NCI-H774 (cell line): ENCODE measurements at regions not wholly inside any gene's neighbourhood (a gene's known extent, or its start where the extent isn't known, plus 50 kb on each side); places are given as distances from the start of the nearest gene placed in this dataset.
A peak's percentile ranks its signal among the peaks of the same experiment; 100 is the strongest.
"Not testable (repeated sequence)": the region's sequence is repeated elsewhere in the genome, so short reads cannot be mapped to it uniquely, and the experiment has no call there.

Source experiments
- DNase-seq: peaks from one replicate; lab custom pipeline; 2025; lab: John Stamatoyannopoulos, UW

DNA sequence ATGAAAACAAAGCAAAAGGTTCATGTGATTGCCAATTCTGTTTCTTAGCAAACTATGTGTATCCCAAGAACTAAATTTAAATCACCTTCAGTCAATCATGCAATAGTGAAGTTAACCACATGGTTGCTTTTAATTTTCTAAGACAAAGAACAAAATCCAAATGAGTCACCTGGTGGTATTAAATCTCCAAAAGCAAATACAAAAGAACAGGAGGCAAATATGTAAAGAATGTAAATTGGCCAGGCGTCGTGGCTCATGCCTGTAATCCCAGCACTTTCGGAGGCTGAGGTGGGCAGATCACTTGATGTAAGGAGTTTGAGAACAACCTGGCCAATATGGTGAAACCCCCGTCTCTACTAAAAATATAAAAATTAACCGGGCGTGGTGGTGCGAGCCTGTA, 54.2 kb upstream of the PIK3R4 start:
- no peak for DNase-seq

DNA sequence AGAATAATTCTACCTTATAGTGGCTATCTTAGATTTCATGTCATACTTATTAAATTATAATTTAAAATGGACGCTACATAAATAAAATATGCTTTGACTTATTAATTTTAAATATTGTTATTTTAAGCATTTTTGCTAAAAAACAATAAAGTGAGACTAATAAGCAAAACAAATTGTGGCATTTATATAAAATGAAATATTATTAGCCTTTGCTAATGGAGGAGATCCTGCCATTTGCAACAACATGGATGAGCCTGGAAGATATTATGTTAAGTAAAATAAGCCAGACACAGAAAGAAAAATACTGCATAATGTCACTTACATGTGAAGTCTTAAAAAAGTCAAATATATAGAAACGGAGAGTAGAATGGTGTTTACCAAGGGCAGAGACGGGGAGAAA, 54.8 kb upstream of the PIK3R4 start:
- no peak for DNase-seq

DNA sequence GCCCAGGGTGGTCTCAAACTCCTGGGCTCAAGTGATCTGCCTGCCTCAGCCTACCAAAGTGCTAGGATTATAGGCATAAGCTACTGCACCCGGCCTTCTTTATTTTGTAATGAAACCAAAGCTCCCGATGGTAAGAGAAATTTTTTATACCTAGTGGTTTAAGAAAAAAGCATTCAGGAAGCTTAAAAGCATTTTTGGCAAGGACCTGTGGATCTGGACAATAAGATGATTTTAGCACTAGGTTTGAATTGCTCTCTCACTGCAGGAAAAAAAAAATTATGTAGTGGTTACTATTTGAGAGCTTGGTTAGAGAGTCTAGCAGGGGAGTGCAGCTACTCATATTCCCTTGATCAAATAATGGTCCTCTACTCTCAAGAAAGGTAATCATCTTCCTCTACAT, 64.9 kb upstream of the PIK3R4 start:
- no peak for DNase-seq

DNA sequence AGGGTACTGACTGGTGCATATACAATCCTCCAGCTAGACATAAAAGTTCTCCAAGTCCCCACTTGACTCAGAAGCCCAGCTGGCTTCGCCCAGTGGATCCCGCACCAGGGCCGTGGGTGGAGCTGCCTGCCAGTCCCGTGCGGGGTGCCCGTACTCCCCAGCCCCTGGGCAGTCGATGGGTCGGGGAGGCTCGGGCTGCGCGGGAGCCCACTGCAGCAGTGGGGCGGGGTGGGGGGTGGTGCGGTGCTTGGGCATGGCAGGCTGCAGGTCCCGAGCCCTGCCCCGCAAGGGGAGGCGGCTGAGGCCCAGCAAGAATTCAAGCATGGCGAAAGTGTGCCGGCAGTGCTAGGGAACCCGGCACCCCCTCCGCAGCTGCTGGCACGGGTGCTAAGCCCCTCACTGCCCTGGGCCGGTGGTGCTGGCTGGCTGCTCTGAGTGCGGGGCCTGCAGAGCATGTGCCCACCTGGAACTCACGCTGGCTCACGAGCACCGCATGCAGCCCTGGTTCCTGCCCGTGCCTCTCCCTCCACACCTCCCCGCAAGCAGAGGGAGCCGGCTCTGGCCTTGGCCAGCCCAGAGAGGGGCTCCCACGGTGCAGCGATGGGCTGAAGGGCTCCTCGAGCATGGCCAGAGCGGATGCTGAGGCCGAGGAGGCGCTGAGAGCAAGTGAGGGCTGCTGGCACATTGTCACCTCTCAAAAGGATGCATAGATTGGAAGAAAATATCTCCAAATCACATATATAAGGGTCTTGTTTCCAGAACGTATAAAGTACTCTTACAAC, 68.3 kb upstream of the PIK3R4 start:
- DNase-seq, result no peak

DNA sequence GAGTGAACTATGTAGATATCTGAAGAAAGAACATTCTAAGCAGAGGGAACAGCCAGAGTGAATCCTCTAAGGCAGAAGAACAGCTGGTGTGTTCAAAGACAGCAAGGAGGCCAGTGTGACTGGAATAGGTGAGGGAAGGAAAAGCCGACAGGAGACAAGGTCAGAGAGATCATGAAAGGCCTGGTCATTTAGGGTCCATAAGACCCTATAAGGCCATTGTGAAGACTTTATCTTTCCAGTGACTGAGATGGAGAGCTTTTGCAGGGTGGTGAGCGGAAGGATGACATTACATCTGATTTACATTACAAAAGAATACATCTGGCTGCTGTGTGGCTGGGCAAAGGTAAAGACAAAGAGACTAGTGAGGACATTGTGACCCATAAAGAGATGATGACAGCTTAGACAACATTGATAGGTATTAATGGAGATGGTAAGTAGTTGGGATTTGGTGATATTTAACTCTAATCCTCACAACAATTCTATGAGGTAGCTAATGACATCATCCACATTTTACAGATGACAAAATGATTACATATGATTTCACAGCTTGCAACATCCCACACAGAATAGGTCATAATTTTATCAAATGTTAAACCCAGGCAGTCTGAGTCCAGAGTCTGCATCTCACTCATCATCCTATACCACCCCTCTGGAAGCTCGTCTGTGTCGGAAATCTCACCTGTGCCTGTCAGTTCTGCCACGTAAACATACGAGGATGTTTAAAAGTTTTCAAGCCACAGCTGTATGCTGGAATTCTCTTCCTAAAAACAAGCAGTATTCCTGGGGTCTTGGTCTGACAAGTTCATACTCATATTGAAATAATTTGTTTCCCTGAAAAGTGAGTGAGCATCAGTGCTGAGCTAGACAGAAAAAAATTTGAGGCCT, 70.2 kb upstream of the PIK3R4 start:
- DNase-seq, result no peak

DNA sequence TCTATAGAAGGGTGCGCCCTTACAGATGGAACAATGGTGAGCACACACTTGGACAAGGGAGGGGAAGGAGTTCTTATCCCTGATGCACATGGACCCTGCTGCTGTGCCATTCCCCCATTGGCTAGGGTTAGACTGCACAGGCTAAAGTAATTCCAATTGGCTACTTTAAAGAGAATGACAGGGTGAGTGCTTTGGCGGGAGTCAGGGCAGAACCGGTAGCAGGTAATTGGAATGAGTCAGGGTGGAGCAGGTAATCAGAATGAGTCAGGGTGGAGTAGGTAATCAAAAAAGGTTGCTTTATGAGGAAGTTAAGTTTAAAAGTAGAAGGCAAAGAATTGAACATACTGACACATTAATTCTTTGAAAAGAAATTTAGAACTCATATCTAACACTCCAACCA, 71.4 kb upstream of the PIK3R4 start:
- DNase-seq, result not testable (repeated sequence)

DNA sequence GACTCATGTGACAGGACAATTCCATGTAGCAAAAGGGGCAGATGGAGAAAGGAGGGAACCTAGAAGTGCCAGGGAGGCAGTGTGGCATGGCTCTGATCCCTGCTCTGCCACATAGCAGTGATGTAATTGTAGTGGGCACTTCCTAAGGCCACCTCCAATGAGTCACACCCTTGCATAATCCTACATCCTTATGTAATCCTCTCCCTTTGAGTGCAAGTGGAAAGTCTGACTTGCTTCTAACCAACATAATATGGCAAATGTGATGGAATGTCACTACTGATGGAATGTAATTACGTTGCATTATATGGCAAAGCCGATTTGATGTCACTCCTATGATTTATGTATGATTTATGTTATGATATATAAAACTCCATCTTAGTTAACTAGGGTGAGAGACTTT, 72.9 kb upstream of the ATP2C1 start:
- no peak for DNase-seq

DNA sequence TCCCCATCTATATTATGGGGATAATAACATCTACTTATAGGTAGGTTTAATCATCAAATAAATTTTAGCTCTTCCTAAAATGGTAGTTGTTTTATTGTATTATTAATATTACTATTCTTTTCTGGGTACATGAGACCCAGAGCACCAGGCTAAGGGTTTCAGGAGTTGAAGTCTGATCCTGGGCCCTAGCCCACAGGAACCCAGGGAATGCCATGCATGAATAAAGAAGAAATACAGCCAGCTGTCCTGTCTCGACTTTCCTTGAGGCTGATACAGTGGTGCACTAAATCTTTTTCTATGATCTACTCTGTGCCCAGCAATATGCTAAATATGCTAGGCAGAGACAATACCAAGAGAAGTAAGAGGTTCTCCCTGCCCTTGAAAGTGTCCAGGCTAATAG, 72.1 kb upstream of the ATP2C1 start:
- no peak for DNase-seq

DNA sequence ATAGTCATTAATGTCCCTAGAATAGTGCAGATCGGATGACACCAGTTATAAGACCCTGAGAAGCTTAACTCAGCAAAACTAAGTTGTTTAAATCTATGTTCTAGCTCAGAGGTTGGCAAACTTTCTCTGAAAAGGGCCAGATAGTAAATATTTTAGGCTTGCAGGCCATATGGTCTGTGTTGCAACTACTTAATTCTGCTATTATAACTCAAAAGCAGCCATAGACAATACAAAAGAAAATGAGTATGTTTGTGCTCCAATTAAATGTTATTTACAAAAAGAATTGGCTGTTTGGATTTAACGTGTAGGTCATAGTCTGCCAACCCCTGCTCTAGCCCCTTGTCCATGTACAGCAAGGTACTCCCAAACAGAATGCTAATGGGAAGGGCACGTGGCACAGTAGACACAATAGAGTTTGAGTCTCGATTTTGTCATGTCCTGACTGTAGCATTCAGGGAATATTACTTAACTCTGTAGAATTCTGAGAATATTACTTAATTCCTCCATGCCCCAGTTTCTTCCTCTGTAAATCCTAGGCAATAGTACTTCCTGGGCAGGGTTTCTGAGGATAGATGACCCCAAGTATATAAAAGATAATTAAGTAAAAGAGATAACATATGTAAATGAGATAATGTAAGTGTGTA, 70.5 kb upstream of the ATP2C1 start:
- DNase-seq, result peak; percentile 59

DNA sequence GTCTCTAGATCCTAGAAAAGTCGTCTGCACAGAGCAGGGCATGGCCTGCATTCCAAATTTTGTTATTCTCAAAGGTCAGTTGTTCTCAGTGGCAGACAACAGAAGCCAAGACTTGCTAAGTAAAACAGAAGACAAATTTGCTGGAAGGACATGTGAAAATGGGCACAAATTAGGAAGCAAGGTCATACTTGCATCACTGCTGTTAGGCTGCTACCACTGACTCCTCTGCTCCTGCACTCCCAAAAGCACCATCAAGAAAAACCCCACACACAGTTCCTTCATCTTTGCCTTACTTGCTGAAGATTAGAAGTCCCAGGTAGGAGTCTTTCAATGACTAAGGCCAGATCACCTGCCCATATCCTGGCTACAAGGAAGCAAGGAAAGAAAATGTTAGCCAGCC, 69.9 kb upstream of the ATP2C1 start:
- DNase-seq, result no peak

DNA sequence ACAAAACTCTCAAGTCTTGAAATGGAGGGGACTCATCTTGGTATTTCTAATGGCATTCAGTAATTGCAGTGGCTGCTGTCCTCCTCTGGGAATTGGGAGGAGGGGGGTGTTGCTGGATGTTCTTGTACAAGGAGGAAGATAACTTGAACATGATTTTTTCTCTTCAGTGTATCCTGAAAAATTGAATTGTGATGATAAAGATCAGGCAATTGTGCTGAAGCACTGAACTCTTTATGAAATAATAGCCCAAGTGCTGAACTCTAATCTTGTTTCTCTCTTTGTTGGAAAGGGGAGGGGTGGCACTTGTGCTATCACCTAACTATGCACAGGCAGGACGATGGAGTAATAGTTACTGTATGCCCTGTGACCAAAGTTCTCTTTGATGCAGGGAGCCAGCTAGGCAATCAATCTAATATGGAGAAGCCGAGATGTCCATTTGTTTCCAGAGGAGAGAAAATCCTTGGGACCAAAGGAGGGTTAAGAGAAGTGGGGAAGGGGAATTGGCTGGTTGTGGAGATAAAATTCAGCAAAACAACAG, 68.1 kb upstream of the ATP2C1 start:
- DNase-seq, result no peak

DNA sequence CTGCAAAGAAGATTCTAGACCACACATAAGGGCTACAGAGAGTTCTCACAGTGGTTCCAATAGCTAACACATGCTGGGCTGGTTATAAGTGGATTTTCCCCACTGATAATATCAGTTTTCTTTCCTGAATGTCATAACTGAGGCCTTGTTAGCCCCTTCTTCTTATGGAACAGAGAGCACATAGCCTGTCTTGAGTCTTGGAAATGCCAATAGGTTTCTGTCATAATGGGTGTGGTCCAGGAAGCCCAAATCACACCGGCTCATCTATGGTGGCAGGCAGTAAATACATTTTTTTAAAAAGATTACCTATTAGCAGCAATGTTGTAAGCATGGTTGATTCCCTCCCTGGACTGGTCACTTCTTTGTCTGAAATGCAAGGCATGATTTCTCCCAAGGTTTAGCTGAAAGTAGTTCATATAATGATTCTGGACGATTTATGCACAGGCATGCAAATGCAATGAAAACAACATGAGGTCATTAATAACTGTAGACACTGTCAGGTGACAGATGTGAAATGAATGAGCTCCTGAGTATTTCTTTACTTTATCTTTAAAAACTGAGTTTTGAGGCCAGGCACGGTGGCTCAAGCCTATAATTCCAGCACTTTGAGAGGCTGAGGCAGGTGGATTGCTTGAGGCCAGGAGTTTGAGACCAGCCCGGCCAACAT, 67.2 kb upstream of the ATP2C1 start:
- DNase-seq, result no peak

DNA sequence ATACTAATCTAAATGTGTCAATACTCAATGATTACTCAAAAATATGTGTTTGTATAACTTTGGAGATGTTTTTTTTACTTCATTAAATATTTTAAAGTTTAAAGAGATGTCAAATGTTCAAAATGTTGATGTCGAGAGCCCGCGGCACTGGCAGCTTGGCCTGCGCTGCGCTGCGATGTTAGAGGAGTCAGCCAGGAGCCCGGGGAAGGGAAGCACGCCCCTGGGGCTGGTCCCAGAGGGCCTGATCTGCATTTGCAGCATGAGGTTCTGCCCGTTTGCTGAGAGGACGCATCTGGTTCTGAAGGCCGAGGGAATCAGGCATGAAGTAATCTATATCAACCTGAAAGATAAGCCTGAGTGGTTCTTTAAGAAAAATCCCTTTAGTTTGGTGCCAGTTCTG, 66.4 kb upstream of the ATP2C1 start:
- DNase-seq, result no peak

DNA sequence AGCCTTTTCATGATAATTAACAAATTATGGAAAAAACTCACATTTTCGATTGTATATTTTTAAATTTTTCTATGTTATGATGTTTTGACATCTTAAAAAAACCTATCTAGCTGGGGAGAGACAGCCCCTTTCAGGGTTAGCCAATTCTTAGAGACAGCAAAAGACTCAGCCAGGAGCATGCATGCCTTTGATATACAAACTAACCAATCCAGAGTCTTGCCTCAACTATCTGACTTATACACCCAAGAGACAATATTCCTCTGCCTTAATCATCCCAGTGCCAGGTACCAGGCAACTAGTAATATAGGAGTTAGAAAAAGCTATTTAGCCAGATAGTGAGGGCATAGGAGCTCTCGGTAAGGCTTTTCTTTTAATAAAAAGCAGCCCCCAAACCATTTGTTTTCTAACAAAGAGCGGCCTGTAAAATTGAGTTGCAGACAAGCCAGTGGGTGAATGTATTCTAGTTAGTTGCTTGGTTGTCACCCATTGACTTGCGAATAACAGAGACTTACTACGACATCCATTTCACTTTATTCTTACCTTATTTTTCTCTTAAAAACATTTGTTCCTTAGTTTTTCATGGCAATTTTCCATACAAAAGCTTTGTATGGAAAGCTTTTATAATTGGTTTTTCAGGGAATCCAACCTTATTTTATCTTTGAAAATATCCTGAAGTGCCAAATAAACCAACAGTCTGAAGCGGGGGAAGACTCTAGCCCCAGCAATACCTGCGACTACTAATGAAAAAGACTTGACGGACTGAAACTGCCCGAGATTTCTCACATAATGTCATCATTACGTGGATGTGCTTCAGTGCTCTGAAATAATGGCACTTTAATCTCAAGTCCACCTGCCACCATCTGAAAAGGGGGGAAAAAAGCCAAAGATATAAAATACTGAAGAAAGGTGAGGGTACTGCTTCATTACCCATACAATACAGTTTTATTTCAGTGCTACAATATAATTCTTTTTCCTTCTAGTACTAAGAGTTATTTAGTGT, 64.6 kb upstream of the ATP2C1 start:
- no peak for DNase-seq

DNA sequence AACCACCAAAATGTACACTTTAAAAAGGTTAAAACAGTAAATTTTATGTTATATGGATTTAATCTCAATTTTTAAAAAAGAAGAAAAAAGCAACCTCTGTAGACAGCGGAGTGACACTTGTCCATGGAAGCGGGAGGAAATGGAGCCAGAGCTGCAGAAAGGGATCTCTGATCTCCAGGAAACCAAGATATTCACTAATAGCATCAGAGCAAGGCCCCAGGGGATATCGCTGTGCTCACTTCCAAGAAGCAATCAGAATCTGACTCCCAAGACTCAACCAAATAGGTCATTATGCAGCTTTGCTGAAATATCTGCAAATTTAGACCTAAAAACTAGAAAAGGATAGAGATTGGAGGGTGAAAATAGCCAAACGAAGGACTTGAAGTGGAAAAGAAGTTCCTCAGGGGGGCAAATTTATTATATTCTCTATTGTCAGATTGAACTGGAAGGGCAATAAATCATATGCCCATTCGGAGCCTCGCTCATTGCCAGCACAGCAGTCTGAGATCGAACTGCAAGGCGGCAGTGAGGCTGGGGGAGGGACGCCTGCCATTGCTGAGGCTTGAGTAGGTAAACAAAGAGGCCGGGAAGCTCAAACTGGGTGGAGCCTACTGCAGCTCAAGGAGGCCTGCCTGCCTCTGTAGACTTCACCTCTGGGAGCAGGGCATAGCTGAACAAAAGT, 62.0 kb upstream of the ATP2C1 start:
- DNase-seq, result no peak

DNA sequence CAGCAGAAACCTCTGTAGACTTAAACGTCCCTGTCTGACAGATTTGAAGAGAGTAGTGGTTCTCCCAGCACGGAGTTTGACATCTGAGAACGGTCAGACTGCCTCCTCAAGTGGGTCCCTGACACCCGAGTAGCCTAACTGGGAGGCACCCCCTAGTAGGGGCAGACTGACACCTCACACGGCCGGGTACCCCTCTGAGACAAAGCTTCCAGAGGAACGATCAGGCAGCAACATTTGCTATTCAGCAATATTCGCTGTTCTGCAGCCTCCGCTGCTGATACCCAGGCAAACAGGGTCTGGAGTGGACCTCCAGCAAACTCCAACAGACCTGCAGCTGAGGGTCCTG, 61.5 kb upstream of the ATP2C1 start:
- DNase-seq, result not testable (repeated sequence)

DNA sequence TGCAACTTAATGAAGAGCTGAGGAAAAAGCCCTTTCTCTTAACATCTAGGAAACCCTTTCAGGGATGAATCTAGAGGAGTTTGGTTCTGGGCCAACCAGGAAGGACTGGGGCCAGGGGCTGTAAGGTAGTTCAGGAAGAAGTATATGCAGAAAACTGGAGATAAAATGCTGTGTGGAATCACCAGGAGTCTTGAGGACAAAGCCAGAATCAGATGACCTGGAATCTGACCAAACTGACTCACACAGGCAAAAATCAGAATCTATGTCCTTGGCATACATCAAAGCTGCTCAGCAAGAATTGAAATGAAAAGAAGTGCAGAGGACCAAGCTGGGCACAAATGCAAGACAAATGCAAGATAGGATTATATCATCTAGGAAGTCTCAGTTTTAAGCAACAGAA, 59.4 kb upstream of the ATP2C1 start:
- DNase-seq, result no peak

DNA sequence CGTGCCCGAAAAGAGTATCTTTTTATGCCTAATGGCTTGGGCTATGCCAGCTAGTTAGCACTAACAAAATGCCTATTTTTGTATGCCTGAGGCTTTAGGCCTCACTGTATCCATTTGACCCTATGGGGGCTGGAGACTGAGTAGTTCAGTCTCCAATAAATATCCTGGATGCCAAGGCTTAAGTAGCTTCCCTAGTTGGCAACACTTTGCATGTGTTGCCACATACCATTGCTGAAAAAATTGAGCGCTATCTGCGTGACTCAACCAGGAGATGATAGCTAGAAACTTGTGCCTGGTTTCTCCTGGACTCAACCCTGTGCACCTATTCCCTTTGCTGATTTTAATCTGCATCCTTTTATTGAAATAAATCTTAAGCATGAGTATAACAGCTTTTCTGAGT, 58.4 kb upstream of the ATP2C1 start:
- DNase-seq, result no peak

DNA sequence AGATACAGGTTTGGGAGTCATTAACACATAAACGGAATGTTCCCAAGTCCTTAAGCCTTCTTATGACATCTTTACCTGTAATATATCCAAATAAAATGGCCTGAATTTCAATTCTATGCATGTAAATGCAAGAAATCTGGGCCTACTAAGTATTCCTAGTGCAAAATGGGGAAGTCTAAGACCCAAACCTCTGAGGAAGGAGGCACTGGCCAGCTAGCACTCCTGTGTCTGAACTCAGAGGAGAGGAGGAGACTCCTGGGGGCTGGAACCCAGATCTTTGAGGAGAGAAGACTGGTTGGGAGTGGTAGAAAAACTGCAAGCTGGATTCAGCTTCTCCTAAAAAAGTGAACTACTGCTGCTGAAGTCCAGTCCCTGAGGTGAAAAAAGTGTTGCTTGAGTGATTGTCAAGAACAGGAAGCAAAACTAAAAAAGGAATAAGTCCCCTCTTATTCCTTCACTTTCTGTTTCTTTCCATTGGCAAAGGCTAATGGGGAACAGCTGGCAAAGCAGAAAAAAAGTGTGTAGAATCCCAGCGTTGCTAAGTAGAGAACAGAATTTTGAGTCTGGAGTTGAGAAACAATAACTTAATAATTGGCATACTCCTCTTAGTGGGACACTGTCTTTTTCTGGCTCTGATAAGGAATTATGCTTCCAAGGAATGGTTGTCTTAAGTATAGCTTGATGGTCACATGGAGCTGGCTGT, 54.8 kb upstream of the ATP2C1 start:
- DNase-seq, result no peak

DNA sequence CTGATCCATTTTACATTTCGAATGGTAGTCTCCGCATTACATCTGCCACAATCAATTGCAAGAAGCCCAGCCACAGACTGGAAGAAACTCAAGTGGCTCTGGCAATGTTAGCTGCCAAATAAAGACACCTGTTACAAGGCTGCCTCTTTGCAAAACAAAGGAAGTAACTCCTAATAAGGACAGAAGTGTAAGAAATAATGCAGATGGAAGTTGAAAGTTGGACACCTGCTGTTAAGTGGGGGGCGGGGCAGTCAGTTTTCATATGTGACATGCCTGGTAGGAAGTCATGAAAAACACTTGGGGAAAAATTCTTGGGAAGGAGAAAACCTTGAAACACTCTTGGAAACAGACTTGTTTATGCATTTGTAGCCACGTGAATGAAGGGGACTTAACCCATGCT, 54.1 kb upstream of the ATP2C1 start:
- DNase-seq, result peak; percentile 13
